HUDEP-2 (cell line): ENCODE measurements at regions not wholly inside any gene's neighbourhood (a gene's known extent, or its start where the extent isn't known, plus 50 kb on each side); places are given as distances from the start of the nearest gene placed in this dataset.
A peak's percentile ranks its signal among the peaks of the same experiment; 100 is the strongest.

Experiments
- DNase-seq, 76 experiments: peaks; one replicate each; lab custom pipeline; 2025; ENCODE audit not compliant: unreplicated experiment in 76 of 76; lab: John Stamatoyannopoulos, UW

DNA sequence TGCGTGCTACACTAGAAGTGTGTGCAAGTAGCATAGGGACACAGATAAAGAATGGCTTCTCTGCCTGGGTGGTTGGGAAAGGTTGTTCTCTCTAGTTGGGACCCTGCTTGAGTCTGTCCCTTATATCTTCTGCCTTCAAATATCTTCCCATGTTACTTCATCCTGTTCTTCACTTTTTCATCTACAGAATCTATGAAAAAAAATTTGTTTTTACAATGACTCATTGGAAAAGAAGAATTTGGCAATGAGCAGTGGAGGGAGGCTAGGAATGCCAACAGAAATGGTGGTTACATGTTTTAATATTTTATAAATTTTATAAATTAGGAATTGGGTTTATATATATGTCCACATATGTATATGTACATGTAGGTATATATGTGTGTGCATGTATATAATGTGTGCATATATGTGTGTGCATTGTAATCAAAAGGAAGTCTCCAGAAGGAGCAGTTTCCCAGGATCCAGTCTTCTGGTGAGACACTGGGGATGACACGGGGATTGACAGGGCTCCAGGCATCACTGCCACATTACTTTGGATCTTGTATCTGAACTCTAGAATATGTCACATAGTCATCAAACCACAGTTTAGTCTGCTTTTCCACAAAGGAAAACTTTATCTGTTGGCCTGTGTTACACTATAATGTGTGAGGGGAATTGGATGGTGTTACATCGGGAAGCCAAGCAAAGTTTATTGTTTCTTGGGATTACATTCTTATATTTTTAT lies 75.3 kb upstream of the RIPOR2 start:
- DNase-seq: no peak

DNA sequence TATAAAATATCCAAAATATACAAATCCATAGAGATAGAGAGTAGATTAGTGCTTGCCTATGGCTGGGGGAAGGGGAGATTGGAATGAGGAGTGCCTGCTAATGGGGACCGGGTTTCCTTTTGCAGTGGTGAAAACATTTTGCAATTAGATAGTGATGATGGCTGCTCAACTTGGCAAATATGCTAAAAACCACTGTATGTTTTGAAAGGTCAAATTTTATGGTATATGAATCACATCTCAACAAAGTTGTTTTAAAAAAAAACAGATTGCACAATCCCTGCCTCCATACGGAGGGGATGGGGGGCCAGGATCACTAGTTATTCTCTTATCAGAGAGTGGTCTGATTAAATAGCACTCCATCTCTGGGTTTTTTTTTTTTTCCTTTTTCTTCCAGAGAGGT lies 76.9 kb upstream of the RIPOR2 start:
- DNase-seq: no peak

DNA sequence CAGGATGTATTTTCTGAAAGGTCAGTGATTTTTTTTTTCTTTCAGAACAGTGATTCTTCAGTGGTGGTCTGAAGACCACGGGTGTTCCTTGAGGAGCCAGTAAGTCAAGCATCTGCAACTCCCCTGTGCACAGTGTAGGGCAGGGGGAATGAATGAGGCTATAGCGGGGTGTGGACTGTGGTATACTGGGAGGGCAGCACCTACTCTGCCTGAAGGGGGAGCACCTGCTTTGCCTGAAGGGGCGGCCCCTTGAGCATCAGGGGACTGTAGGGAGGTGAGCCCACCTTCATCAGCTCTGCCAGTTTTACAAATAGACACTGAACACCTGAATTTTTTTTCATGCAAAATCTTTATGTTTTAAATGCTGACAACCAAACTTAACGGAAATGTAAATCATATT lies 77.5 kb upstream of the RIPOR2 start:
- DNase-seq: no peak

DNA sequence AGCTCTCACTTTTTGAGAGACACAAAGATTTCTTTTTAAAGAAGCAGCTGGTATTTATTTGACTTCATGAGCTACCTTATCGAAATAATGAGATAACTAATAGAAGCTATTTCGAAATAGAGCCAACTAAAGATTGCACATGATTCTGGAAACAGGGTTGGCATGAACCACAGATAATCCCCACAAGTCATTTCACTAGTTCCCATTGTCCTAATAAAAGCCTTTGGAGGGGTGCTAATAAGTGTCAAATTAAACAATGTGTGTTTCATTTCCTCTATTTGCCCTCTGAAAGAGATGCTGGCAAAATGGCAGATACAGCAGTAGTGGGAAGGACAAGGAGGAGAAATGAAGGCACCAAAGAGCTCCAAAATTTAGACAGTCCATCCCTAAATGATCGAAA lies 78.6 kb upstream of the RIPOR2 start:
- no peak for DNase-seq

DNA sequence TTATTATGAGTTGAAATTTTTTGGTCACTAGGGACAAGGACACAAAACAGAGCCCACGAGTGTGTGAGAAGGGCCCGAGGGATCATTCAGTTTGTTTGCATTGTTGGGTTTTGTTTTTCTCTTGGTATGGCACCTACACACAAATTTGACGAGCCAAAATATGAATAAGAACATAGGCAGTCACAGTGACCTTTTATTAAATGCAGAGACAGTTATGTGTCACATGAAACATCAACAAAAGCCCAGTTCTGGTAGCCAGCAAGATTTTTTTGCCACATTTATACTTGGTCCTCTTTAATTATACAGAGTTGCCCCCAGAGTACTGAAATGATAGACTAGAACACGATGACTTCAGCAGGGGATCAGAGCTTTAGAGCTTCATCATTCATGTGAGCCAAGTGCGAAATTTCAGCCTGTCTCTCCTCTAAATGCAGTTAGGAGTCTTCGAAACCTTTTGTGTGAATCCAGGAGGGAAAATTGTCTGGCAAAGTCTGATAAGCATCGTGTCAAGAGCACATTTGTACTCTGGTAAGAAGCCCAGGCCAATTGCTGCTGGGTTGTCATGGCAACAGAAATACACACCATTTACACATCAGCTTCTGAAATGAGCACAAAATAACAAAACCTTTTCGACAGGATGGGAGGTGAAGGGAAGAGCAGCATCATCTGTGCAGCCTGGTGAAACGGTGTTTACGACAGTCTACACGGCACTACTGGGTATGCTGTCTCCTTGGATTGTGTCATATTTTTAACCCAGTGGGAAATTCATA lies 79.2 kb upstream of the RIPOR2 start:
- no peak for DNase-seq

DNA sequence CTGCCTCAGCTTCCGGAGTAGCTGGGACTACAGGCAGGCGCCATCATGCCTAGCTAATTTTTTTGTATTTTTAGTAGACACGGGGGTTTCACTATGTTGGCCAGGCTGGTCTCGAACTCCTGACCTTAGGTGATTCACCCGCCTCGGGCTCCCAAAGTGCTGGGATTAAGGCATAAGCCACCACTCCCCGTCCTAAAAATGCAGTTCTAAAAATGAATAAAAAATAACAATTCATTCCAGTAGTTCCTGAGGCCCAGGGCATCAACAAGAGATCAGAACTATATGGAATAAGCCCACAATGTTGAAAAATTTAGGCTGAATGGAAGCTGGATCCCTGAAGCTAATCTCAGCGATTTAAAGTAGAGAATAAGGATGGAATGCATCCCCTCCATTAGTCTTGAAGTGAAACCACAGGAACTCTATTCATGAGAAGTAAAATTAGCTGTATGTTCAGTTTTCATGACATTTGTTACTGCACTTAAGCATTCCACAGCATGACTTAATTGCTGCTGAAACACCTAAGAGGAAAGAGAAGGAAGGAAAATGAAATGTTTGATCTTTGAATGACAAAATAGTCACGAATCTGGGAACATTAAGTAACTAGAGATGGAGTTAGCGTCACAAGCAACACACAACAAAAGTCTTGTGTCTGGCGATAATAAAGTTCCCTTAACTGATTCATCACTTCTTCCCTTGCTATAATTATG lies 80.4 kb upstream of the RIPOR2 start:
- no peak for DNase-seq

DNA sequence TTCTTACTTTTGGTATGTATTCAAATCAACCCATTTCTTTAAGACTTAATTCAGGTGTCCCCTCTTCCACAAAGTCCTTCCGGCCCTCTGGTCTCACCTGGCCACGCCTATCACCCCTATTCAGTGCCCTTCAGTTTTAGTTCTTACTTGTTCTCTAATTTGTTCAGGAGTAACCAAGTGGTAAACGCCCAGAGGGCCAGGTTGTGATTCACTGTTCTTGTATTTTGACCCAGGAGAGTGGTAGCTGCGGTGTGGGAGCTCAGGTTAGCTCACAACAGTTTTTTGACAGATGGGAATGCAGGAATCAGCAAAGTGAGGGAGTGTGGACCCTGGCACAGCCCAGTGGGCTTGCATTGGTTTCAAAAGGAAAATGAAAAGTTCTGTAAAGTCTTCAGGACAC lies 81.7 kb upstream of the RIPOR2 start:
- no peak for DNase-seq

DNA sequence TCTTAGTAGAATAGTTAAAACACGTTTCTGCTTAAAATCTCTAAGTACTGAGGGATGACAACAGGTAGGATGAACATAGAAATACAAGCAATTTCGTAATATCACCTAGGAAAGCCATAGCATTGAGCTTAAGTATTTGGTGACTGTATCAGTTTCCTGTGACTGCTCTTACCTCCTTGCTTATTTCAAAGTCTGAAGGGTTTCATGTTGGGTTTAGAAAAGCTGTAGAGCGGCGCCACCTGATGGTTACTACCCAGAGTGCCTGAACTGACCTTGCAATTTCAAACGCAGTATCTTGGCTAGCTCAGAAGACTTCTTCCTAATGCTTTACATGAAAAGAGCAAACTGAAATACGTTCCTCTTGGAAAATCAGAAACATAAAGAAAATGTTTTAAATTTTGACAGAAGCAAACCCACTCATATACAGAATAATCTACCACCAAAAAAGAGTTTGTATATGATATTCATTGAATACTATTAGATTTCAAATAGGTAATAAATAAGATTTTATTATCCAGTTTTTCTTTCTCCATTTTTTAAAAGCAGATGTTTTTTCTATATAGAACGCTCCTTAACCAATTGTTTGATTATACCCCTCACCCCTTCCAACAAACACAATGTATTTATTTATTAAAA lies 82.3 kb upstream of the RIPOR2 start:
- peak in 33 of 76 experiments; percentile 14 to 68 (median 31) for DNase-seq

DNA sequence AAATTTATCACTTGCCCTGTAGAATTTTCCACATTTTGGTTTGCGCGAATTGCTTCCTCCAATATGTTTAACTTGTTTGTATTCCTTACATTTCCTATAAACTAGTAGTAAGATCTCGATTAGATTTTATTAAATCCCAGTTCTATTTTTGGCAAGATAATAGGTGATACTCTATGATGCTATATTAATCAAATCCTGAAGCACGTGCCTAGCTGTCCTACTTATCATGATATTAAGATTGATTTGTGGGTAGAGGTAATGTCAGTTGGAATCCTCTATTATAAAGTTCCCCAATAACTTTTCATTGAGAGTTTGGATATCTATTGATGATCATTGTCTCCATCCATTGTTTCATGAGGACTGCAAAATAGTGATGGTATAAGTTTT lies 82.8 kb upstream of the RIPOR2 start:
- DNase-seq: no peak

DNA sequence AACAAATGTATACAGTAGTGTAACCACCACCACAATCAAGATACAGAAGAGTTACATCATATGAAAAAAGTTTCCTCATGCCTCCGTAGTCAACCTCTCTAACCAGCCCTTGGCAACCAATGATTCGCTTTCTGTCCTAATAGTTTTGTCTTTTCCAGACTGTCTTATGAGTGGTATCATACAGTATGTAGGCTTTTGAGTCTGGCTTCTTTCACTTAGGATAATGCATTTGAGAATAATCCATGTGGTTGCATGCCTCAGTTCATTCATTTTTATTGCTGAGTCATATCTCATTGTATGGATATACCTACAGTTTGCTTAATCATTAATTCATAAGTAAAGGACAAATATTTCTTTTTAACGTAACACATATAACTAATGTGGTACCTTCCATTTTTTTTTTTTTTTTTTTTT lies 86.4 kb upstream of the RIPOR2 start:
- no peak for DNase-seq

DNA sequence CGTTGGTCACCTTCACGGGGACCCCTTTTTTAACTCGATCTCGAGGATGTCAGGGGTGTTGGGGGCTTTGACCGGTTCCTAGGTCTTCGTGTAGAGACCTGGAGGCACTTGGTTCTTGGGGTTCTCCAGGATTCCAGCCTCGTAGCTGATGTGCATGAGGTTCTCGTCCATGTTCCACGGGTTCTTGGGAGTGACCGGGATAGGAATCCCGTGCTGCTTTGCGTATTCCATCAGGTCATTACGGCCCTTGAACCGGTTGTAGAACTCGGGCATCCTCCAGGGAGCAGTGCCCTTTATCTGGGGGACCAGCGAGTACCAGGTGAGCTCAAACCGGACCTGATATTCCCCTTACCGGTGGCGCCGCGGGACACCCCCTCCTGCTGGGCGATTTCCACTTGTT lies 88.0 kb upstream of the RIPOR2 start:
- no peak for DNase-seq

DNA sequence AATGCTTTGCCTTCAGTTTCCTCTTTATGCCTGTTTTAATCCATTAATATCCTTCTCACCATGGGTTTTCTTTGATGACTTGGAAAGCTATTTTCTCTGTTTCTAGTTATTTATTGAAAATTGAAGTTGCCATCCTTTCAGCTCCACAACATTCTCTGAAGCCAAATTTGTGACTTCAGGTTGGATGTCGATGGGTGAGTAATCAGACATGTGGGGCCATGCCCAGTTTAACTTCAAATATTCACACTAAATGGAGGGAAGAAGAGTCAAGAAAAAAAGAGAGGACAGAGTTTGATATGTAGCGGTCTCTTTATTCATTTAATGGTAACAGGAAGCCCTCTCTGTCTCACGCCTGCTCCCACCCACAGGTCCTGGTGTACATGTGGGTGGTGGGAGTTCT lies 89.1 kb upstream of the RIPOR2 start:
- no peak for DNase-seq

DNA sequence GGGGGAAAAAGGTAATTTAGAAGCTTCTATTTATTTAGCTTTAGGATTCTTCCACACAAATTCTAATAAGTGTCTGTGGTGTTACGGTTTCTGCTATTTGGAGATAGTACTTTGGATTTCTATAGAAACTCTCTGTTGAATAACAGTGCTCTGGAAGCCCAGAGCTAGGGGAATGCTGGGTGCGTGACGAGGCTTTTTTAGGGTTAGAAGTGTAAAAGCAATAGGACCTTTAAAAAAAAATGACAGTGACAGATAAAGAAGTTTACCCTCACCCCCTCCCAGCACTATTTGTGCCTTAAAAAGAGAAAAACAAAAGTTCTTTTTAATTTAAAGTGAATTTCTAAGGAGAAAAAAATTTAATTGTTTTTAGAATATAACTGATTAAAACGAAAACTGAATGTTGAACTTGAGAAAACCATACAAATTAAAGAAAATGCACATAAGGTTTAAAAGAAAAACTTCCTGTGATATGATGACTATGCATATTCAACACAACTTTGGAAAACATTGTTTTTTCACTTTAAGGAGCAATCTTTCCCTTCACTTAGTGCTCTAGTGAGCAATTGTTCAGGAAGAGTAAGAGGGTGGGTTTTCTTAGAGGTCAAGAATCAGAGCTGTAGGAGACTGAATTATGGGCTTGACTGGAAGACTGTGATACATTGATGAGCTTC lies 89.6 kb upstream of the RIPOR2 start:
- no peak for DNase-seq

DNA sequence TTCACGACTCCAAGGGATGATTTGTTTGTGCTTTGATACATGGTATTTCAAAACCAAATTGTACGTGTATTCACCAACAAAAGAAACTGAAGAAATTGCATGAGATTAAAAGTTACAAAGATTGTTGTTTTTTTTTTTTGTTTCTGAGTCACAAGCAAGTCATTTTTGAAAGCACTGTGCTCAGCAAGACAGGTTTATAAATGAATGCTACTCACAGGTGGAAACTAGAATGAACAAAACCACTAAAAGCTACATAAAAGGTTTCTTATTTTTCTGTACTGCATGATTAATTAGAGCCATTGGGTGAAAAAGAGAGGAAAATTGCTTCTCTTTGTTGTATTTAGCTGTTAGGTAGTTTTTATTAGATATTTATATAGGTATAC lies 90.2 kb upstream of the RIPOR2 start:
- DNase-seq: no peak

DNA sequence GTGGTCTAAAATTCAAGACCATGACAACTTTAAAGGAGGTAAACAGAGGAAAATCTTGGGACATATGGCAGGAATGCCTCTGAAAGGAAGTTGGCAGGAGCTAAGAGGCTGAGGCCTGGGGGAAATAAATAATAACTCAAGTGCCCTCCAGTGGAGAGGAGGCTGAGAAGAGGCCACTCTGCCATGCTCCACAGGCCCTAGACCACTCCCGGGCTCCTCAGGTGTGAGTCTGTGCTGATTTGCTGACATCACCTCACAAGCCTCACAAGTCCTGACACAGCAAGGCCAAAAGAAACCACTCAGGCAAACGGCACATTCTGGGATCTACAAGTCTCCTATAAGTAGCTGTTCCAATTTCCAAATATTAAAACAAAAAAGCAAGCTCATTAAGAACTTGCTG lies 91.0 kb upstream of the RIPOR2 start:
- no peak for DNase-seq

DNA sequence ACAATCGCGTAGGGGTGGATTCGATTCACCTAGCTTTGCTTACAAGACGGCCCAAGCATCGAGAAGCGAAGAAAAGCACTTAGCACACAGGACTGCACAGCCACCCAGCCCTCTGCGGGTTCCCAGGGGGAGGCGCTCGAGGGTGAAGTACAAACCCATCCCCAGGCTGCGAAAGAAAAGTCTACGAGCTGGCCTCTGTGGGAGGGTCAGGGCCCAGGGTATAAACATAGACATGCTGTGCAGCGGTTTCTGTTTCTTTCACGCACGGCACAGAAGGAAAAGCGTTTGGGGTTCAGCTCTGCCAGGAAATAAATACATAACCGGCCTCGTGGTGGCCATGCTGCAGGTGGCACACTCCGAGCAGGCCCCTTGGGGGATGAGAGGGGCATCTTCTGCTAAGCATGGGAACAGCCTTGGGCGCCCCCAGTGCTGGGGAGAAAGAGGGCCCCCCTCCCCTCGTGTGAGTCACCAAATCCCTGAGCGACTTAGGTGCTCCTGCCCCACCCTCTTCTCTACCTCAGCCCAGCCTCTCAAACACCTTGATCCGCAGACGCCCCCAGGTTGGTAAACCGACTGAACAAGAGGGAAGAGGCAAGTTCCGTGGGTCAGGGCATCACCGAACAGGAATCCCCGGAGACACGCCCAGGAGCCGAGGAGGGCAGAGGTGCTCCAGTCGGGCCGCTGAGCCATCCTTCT lies 91.6 kb upstream of the RIPOR2 start:
- DNase-seq: no peak

DNA sequence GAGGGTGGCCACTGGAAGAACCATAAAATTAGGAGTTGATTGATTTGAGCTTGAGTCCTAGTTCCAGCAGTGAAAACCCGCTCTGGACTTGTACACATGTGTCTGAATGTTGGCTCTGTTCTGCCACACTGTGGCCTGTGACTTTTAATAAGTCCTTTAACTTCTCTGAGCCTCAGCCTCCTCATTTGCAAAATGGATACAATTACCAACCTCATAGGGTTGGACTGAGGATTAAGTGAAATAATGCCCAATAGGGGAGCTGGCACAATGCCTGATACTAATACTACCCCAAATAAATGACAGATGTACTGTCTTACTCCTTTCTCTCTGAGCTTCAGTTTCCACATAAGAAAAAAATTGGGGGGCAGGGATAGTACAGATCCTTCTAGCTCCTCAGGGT lies 92.6 kb upstream of the RIPOR2 start:
- DNase-seq: no peak

DNA sequence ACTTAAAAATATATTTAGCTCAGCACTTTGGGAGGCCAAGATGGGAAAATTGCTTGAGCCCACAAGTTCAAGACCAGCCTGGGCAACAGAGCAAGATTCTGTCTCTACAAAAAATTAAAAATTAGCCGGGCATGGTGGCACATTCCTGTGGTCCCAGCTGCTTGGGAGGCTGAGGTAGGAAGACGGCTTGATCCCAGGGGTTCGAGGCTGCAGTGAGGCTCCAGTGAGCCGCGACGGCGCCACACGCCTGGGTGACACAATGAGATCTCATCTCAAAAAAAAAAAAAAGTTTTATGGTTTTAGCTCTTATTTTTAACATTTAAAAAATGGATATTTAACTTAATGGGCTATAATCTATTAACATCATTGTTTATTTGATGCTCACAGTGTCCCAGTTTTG lies 97.2 kb upstream of the RIPOR2 start:
- DNase-seq: no peak

DNA sequence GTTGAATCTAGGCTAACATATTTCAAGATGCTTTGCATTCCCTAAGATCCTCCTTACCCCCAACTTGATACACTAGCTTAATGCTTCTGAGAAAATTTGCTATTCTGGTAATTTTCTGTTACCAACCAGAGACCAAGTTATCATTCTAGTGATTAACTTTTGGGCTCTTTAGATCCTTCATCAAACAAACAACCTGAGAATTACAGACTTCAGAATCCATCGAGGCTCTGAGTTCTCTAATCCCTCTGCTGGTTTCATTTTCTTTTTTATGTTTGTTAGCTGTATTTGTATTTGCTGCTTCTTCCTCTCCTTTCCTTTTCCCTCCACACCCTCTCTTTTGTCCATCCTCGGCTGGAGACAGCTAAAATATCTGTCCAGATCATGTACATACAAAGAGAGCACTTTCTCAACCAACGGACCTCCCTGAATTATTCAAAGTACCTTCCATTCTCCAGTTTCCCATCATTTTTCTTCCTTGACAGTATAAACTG lies 98.7 kb upstream of the RIPOR2 start:
- DNase-seq: peak in 2 of 76 experiments; percentile 11 to 22

DNA sequence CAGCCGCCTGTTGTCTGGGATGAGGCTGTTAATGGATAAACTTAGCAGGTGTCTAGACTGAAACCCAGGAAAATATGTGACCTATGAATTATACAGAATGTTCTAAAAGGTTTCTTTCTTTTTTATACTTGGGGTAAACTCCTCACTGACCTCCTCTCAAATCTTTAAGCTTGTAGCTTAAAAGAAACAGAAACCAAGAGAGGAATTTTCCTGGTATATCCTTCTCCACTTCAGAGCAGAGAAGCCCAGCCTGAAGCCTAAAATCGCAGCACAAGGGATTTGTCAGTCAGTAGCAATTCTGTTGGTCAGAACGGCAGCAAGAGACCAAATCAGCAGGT lies 99.4 kb upstream of the RIPOR2 start:
- no peak for DNase-seq
